ENCODE measurements at regions not wholly inside any gene's neighbourhood (a gene's known extent, or its start where the extent isn't known, plus 50 kb on each side); places are given as distances from the start of the nearest gene placed in this dataset.
"Not testable (repeated sequence)": the region's sequence is repeated elsewhere in the genome, so short reads cannot be mapped to it uniquely, and the experiment has no call there.

DNA sequence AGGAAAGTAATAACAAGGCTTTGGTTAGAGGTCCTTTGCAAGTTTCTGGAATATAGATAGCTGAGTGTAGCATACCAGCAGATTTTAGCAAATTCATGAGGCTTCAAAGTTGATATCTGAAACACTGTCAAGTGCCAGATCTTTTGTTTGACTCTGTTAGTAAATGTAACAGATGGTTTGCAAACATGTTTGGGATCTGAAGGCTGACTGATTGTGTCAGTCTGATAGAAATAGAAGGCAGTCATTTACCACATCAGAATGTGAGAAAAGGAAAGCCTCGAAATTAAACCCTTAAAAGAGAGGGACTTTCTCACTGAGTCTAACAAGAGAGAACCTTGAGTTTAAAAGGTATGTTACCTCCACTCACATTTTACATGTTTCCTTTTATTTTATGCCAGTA is 371.5 kb downstream of the KIF2B start:
- no peak for TF ChIP-seq CTCF (IDR thresholded peaks at IDR 0.05; ENCODE audit: insufficient read depth, low read depth, low read length, missing control alignments)
- no peak for DNase-seq (ENCODE audit: low read depth)
- no peak overlapping the region for H3K4me3 ChIP-seq (ENCODE audit: low read depth, low read length)

- TF ChIP-seq CTCF (IDR thresholded peaks at IDR 0.05; ENCODE audit: insufficient read depth, low read depth, low read length, missing control alignments): no peak
- no peak for DNase-seq (ENCODE audit: low read depth)
- H3K4me3 ChIP-seq (ENCODE audit: low read depth, low read length): no peak overlapping the region
These were observed 374.0 kb downstream of the KIF2B start for GRCh38 chr17:54196751-54197150.

- not testable (repeated sequence) for DNase-seq (ENCODE audit: low read depth); H3K4me3 ChIP-seq (ENCODE audit: low read depth, low read length)
These were observed 378.7 kb downstream of the KIF2B start for GRCh38 chr17:54201380-54201779.

- no peak for TF ChIP-seq CTCF (IDR thresholded peaks at IDR 0.05; ENCODE audit: insufficient read depth, low read depth, low read length, missing control alignments)
- no peak overlapping the region for H3K4me3 ChIP-seq (ENCODE audit: low read depth, low read length)
- no peak for DNase-seq (ENCODE audit: low read depth)
These were observed 398.1 kb downstream of the KIF2B start for GRCh38 chr17:54220829-54221228.

- no peak for TF ChIP-seq CTCF (IDR thresholded peaks at IDR 0.05; ENCODE audit: insufficient read depth, low read depth, low read length, missing control alignments)
- no peak overlapping the region for H3K4me3 ChIP-seq (ENCODE audit: low read depth, low read length)
- DNase-seq (ENCODE audit: low read depth): no peak
These were observed 398.8 kb downstream of the KIF2B start for GRCh38 chr17:54221499-54221898.

DNA sequence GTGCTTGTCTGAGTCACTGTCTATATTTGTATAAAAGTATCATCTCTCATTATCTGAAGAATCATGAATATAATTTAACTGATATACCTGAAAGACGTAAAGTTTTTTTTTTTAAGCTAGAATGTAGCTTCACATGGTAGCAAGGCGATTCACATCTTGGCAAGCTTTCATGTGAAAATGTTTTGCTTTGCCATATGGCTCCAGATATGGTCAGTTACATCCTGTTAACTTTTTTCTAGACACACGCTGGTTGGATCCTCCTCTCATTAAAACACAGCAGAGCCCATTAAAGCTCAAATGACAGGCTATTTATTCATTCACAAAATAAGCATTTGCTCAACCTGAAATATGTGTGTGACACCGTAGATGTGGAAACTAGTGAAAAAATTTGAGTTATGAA is 412.8 kb downstream of the KIF2B start:
- H3K4me3 ChIP-seq (ENCODE audit: low read depth, low read length): no peak overlapping the region
- DNase-seq (ENCODE audit: low read depth): no peak
- TF ChIP-seq CTCF (IDR thresholded peaks at IDR 0.05; ENCODE audit: insufficient read depth, low read depth, low read length, missing control alignments): no peak

GRCh38 chr17:54237911-54238515 is 415.3 kb downstream of the KIF2B start:
- no peak for TF ChIP-seq CTCF (IDR thresholded peaks at IDR 0.05; ENCODE audit: insufficient read depth, low read depth, low read length, missing control alignments)
- DNase-seq (ENCODE audit: low read depth): no peak
- no peak overlapping the region for H3K4me3 ChIP-seq (ENCODE audit: low read depth, low read length)

Measured in GM12865 (cell line).